H1 (cell line): ENCODE measurements at regions not wholly inside any gene's neighbourhood (a gene's known extent, or its start where the extent isn't known, plus 50 kb on each side); places are given as distances from the start of the nearest gene placed in this dataset.

Experiments
- CTCF ChIA-PET: fragments of 300-600 bp; sonication (Branson Sonifier 250); formaldehyde crosslinking; loops from one replicate; lab custom pipeline; 2021; ENCODE audit not compliant: partially characterized antibody; lab: Charles Lee
- POLR2A ChIA-PET: fragments of 300-600 bp; sonication (Branson Sonifier 250); formaldehyde crosslinking; loops from one replicate; lab custom pipeline; 2021; ENCODE audit warnings: inconsistent platforms; ENCODE audit not compliant: partially characterized antibody; lab: Charles Lee
- DNase-seq, 2 experiments: peaks; one replicate each; pipeline versions ENCODE4 v3.0.0 to v3.0.0-alpha.2; 2010 to 2022; ENCODE audit warnings: low spot score in 2 of 2, low read depth in 1 of 2, mixed read lengths in 1 of 2
- FAIRE-seq: peaks from 2 replicates; lab custom pipeline; 2011; peaks lifted over from hg19 to GRCh38; lab: Jason Lieb, UNC
- H2AFZ ChIP-seq: 2 replicates; pipeline ENCODE4 v1.8.1; 2012; ENCODE audit warnings: low read length, inconsistent platforms
- H2AK5ac ChIP-seq: 2 replicates; pipeline ENCODE4 v1.6.1; 2013; ENCODE audit warnings: low read depth, low read length
- H2BK120ac ChIP-seq: replicated peaks from 2 replicates; pipeline ENCODE3; 2013; ENCODE audit warnings: low read depth, low read length, inconsistent platforms
- H2BK12ac ChIP-seq: 2 replicates; pipeline ENCODE4 v1.6.1; 2013; ENCODE audit warnings: low read depth, low read length
- H2BK15ac ChIP-seq: 2 replicates; pipeline ENCODE4 v1.6.1; 2013; ENCODE audit warnings: low read length
- H2BK20ac ChIP-seq: 2 replicates; pipeline ENCODE4 v1.6.1; 2013; ENCODE audit warnings: low read length
- H2BK5ac ChIP-seq: 2 replicates; pipeline ENCODE4 v1.6.1; 2013; ENCODE audit warnings: low read depth, low read length
- H3K14ac ChIP-seq: 2 replicates; pipeline ENCODE4 v1.6.1; 2013; ENCODE audit warnings: inconsistent platforms; ENCODE audit not compliant: insufficient read length
- H3K18ac ChIP-seq: 2 replicates; pipeline ENCODE4 v1.6.1; 2013; ENCODE audit warnings: low read length; ENCODE audit errors: extremely low read depth
- H3K23ac ChIP-seq: 2 replicates; pipeline ENCODE4 v1.6.1; 2013; ENCODE audit warnings: inconsistent platforms; ENCODE audit not compliant: insufficient read length
- H3K23me2 ChIP-seq: 2 replicates; pipeline ENCODE4 v1.6.1; 2013; ENCODE audit warnings: low read depth, low read length
- H3K27ac ChIP-seq: 2 replicates; pipeline ENCODE4 v1.6.1; 2011; ENCODE audit warnings: low read depth, low read length, inconsistent platforms
- H3K27me3 ChIP-seq, 4 experiments: replicated peaks in 1 of 4; 1 replicate in 1 of 4; 2 replicates in 3 of 4; pipeline versions ENCODE4 v1.6.1 to v1.8.1; 2011 to 2013; ENCODE audit warnings: low read length in 3 of 4, mild to moderate bottlenecking in 3 of 4, inconsistent platforms in 2 of 4, mixed read lengths in 2 of 4, moderate library complexity in 1 of 4; ENCODE audit not compliant: control insufficient read depth in 3 of 4, insufficient read depth in 3 of 4; ENCODE audit errors: extremely low read depth in 1 of 4
- H3K36me3 ChIP-seq, 4 experiments: 2 replicates each; pipeline versions ENCODE4 v1.6.1 to v1.8.1; 2011 to 2013; ENCODE audit warnings: mild to moderate bottlenecking in 4 of 4, low read length in 3 of 4, moderate library complexity in 2 of 4, control low read depth in 1 of 4, inconsistent platforms in 1 of 4; ENCODE audit not compliant: insufficient read depth in 4 of 4, control insufficient read depth in 2 of 4
- H3K4ac ChIP-seq: replicated peaks from 2 replicates; pipeline ENCODE3; 2013; ENCODE audit warnings: low read length, low read depth, mixed read lengths, inconsistent platforms; ENCODE audit not compliant: insufficient read length
- H3K4me1 ChIP-seq, 4 experiments: replicated peaks in 1 of 4; 1 replicate in 1 of 4; 2 replicates in 3 of 4; pipeline versions ENCODE4 v1.6.1 to v1.8.1; 2011 to 2013; ENCODE audit warnings: low read length in 3 of 4, inconsistent platforms in 2 of 4, mixed read lengths in 1 of 4; ENCODE audit not compliant: insufficient read depth in 4 of 4, control insufficient read depth in 3 of 4
- H3K4me2 ChIP-seq, 2 experiments: 2 replicates each; pipeline versions ENCODE4 v1.6.1 to v1.8.1; 2011 to 2013; ENCODE audit warnings: low read depth in 2 of 2, low read length in 2 of 2, control low read depth in 1 of 2, inconsistent platforms in 1 of 2, mild to moderate bottlenecking in 1 of 2; ENCODE audit not compliant: insufficient read depth in 1 of 2
- H3K4me3 ChIP-seq, 4 experiments: fragments of 200-600, 300-600 bp in 1 of 4; sonication (generic), shearing (Covaris generic), sonication (Bioruptor Twin) in 1 of 4; 2 replicates each; pipeline versions ENCODE4 v1.5.1 to v1.8.1; 2011 to 2016; ENCODE audit warnings: low read length in 4 of 4, low read depth in 3 of 4, control low read depth in 2 of 4, inconsistent platforms in 2 of 4, mild to moderate bottlenecking in 2 of 4, mixed read lengths in 1 of 4, moderate library complexity in 1 of 4; ENCODE audit not compliant: insufficient read depth in 2 of 4; ENCODE audit errors: extremely low read depth in 1 of 4
- H3K56ac ChIP-seq: replicated peaks from 2 replicates; pipeline ENCODE3; 2013; ENCODE audit warnings: low read depth, mild to moderate bottlenecking, mixed read lengths, low read length, inconsistent platforms; ENCODE audit not compliant: insufficient read length
- H3K79me1 ChIP-seq: 2 replicates; pipeline ENCODE4 v1.6.1; 2013; ENCODE audit warnings: low read depth, low read length, control low read depth
- H3K79me2 ChIP-seq, 2 experiments: 2 replicates each; pipeline versions ENCODE4 v1.6.1 to v1.8.1; 2012 to 2013; ENCODE audit warnings: low read length in 2 of 2, mild to moderate bottlenecking in 2 of 2, inconsistent platforms in 1 of 2; ENCODE audit not compliant: insufficient read depth in 2 of 2, control insufficient read depth in 1 of 2
- H3K9ac ChIP-seq, 4 experiments: replicated peaks in 1 of 4; 1 replicate in 1 of 4; 2 replicates in 3 of 4; pipeline versions ENCODE4 v1.6.1 to v1.8.1; 2011 to 2013; ENCODE audit warnings: low read depth in 3 of 4, low read length in 3 of 4, control low read depth in 2 of 4, mild to moderate bottlenecking in 2 of 4, moderate library complexity in 2 of 4, inconsistent platforms in 1 of 4; ENCODE audit errors: extremely low read depth in 1 of 4
- H3K9me3 ChIP-seq, 2 experiments: 2 replicates each; pipeline versions ENCODE4 v1.6.1 to v1.8.1; 2012 to 2013; ENCODE audit warnings: mild to moderate bottlenecking in 2 of 2, moderate library complexity in 2 of 2, control low read depth in 1 of 2, inconsistent platforms in 1 of 2, low read depth in 1 of 2, low read length in 1 of 2, mixed read lengths in 1 of 2; ENCODE audit not compliant: insufficient read depth in 2 of 2
- H4K20me1 ChIP-seq, 2 experiments: replicated peaks in 1 of 2; 2 replicates each; pipeline versions ENCODE3 to v1.8.1; 2011 to 2013; ENCODE audit warnings: inconsistent platforms in 2 of 2, low read length in 2 of 2, mild to moderate bottlenecking in 1 of 2; ENCODE audit not compliant: insufficient read depth in 2 of 2, control insufficient read depth in 1 of 2
- H4K5ac ChIP-seq: 2 replicates; pipeline ENCODE4 v1.6.1; 2013; ENCODE audit warnings: low read length, low read depth, mixed read lengths, inconsistent platforms; ENCODE audit not compliant: insufficient read length
- H4K8ac ChIP-seq: 2 replicates; pipeline ENCODE4 v1.8.0; 2013; ENCODE audit warnings: mild to moderate bottlenecking, moderate library complexity, low read length, inconsistent platforms; ENCODE audit not compliant: insufficient read depth; ENCODE audit errors: extremely low read depth
- H4K91ac ChIP-seq: replicated peaks from 2 replicates; pipeline ENCODE3; 2013; ENCODE audit warnings: low read length, mixed read lengths, inconsistent platforms; ENCODE audit not compliant: insufficient read length
- BACH1 ChIP-seq: IDR thresholded peaks from 2 replicates; pipeline ENCODE4 v1.6.1; 2012; ENCODE audit warnings: low read length, improper control_type of control experiment
- CHD2 ChIP-seq: IDR thresholded peaks from 2 replicates; pipeline ENCODE4 v1.6.1; 2012; ENCODE audit warnings: low read length, improper control_type of control experiment
- GTF2F1 ChIP-seq: IDR thresholded peaks from 2 replicates; pipeline ENCODE4 v1.6.1; 2012; ENCODE audit warnings: low read depth, low read length, improper control_type of control experiment, borderline replicate concordance
- HDAC2 ChIP-seq, 2 experiments: fragments of 300-600 bp in 1 of 2; sonication (generic) in 1 of 2; IDR thresholded peaks; 2 replicates each; pipeline ENCODE4 v1.6.1; 2011 to 2012; ENCODE audit warnings: low read depth in 2 of 2, low read length in 2 of 2, mild to moderate bottlenecking in 2 of 2, moderate library complexity in 2 of 2, borderline replicate concordance in 1 of 2, inconsistent platforms in 1 of 2
- HDAC6 ChIP-seq: IDR thresholded peaks from one replicate; pipeline ENCODE4 v1.7.1; 2012; ENCODE audit warnings: low read depth, mild to moderate bottlenecking, inconsistent platforms, low read length, moderate library complexity
- JUND ChIP-seq: IDR thresholded peaks from 2 replicates; pipeline ENCODE4 v1.6.1; 2011; ENCODE audit warnings: mild to moderate bottlenecking, improper control_type of control experiment, low read length
- KDM1A ChIP-seq: fragments of 200-600, 300-600 bp; sonication (generic); IDR thresholded peaks from 2 replicates; pipeline ENCODE4 v1.7.1; 2016; ENCODE audit warnings: mild to moderate bottlenecking, low read length, borderline replicate concordance
- MAFK ChIP-seq: IDR thresholded peaks from 2 replicates; pipeline ENCODE4 v1.6.1; 2012; ENCODE audit warnings: low read depth, mild to moderate bottlenecking, improper control_type of control experiment, low read length
- POLR2A ChIP-seq, 2 experiments: IDR thresholded peaks; 1 replicate in 1 of 2; 2 replicates in 1 of 2; pipeline ENCODE4 v1.6.1; 2011; ENCODE audit warnings: low read depth in 2 of 2, low read length in 2 of 2, mild to moderate bottlenecking in 2 of 2; ENCODE audit errors: control extremely low read depth in 1 of 2
- RBBP5 ChIP-seq: IDR thresholded peaks from 2 replicates; pipeline ENCODE4 v1.7.1; 2012; ENCODE audit warnings: low read depth, mild to moderate bottlenecking, inconsistent platforms, low read length, moderate library complexity, borderline replicate concordance
- RNF2 ChIP-seq: fragments of 200-900, 300-1000 bp; sonication (generic); IDR thresholded peaks from 2 replicates; pipeline ENCODE4 v1.7.1; 2016; ENCODE audit warnings: borderline replicate concordance, low read depth, mild to moderate bottlenecking, antibody characterized with exemption, low read length; ENCODE audit not compliant: poor library complexity, severe bottlenecking; ENCODE audit errors: missing control alignments
- SIX5 ChIP-seq: IDR thresholded peaks from 2 replicates; pipeline ENCODE4 v1.6.1; 2011; ENCODE audit warnings: mild to moderate bottlenecking, low read depth, low read length
- SRF ChIP-seq: IDR thresholded peaks from 2 replicates; pipeline ENCODE4 v1.6.1; 2011; ENCODE audit warnings: mild to moderate bottlenecking, low read depth, low read length, moderate library complexity
- TAF1 ChIP-seq: IDR thresholded peaks from 2 replicates; pipeline ENCODE4 v1.6.1; 2011; ENCODE audit warnings: mild to moderate bottlenecking, low read depth, low read length
- WGBS, 2 experiments: shearing (Covaris generic) in 1 of 2; methylation state at CpG; one replicate each; pipeline versions ENCODE4 v1.1.6 to v1.1.7; 2013 to 2015; ENCODE audit warnings: low lambda C conversion rate in 2 of 2, mixed read lengths in 2 of 2, inconsistent platforms in 1 of 2, low coverage in 1 of 2, missing lambda C conversion rate in 1 of 2; ENCODE audit not compliant: insufficient replicate concordance in 2 of 2, insufficient coverage in 1 of 2, insufficient read length in 1 of 2; ENCODE audit errors: extremely low coverage in 1 of 2, missing lambda C conversion rate in 1 of 2; 5-methylcytosine and 5-hydroxymethylcytosine counted together
- TF ChIP-seq, protein P1 (sequence below): IDR thresholded peaks from 2 replicates; pipeline ENCODE4 v1.6.1; 2012; ENCODE audit warnings: inconsistent platforms

DNA sequence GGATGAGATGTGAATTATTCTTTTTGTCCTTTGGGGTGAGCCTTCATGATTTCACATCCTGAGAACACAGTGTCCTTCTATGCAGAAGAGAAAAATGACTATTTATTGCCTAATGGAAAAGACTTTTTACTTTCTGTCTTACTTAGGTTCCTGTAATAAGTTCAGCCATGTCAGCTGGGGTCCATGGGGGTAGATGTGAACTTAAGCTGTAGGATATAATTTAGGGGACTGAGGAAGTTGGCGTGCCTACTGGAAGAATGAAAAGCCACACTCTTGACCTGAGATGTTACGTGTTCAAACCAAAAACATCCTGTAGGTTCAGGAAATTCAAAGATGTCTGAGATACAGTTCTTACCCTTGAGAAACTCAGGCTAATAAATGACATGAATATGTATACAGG lies 660.5 kb downstream of the TOX3 start:
- WGBS, 2 experiments, result 88% methylated on average over 2 of the region's 2 CpGs; no CpG with 5 or more reads in 1 of the 2 experiments
- no peaks in the 10 kb centered on the region for H3K23me2 ChIP-seq
- no peaks in the 10 kb centered on the region for H3K79me1 ChIP-seq
- H3K18ac ChIP-seq, result no peak overlapping the region
- H2BK5ac ChIP-seq, result no peak overlapping the region
- no peak overlapping the region for H3K56ac ChIP-seq
- H2BK15ac ChIP-seq, result no peak overlapping the region
- H2AK5ac ChIP-seq, result no peak overlapping the region
- H3K4me3 ChIP-seq, result no peak overlapping the region
- H3K14ac ChIP-seq, result no peak overlapping the region
- no peak overlapping the region for H2BK20ac ChIP-seq
- no peaks in the 10 kb centered on the region for H3K79me2 ChIP-seq
- TF ChIP-seq TAF1, result no peak
- no peak for TF ChIP-seq BACH1
- TF ChIP-seq JUND, result no peak
- no peak for TF ChIP-seq RNF2
- TF ChIP-seq KDM1A, result no peak
- no peak for TF ChIP-seq MAFK
- TF ChIP-seq, protein P1, sequence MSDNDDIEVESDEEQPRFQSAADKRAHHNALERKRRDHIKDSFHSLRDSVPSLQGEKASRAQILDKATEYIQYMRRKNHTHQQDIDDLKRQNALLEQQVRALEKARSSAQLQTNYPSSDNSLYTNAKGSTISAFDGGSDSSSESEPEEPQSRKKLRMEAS, result no peak
- TF ChIP-seq POLR2A (IDR thresholded peaks at IDR 0.05; ENCODE audit: control extremely low read depth in 1 of 2, low read depth in 2 of 2, low read length in 2 of 2), result no peak
- TF ChIP-seq RBBP5, result no peak
- no peak for TF ChIP-seq HDAC6
- no peak for TF ChIP-seq GTF2F1
- TF ChIP-seq HDAC2 (IDR thresholded peaks at IDR 0.05; ENCODE audit: borderline replicate concordance in 1 of 2, low read depth in 2 of 2, low read length in 2 of 2), result no peak
- TF ChIP-seq SRF, result no peak
- no peak for TF ChIP-seq SIX5
- no peak for TF ChIP-seq CHD2
- H3K27me3 ChIP-seq, result no peaks in the 10 kb centered on the region
- DNase-seq (no peak), FAIRE-seq (no peak)
- H3K4me2 ChIP-seq, result no peak overlapping the region
- no peak overlapping the region for H4K91ac ChIP-seq
- H3K23ac ChIP-seq, result no peak overlapping the region
- H4K5ac ChIP-seq, result no peak overlapping the region
- H4K20me1 ChIP-seq, result no peaks in the 10 kb centered on the region
- H2AFZ ChIP-seq, result no peak overlapping the region
- H3K9me3 ChIP-seq, result no peaks in the 10 kb centered on the region
- H2BK120ac ChIP-seq, result no peak overlapping the region
- H3K9ac ChIP-seq, result no peak overlapping the region
- H2BK12ac ChIP-seq, result no peak overlapping the region
- no peak overlapping the region for H3K27ac ChIP-seq
- H3K4ac ChIP-seq, result no peak overlapping the region
- ChIA-PET POLR2A (interaction anchor here (0.6 kb wide), 1 partner anchor 70 kb away, joined by 3 read pairs; no protein-coding TSS in a partner anchor), CTCF (no interaction called here)
- H3K4me1 ChIP-seq, result no peaks in the 10 kb centered on the region
- H4K8ac ChIP-seq, result no peak overlapping the region
- H3K36me3 ChIP-seq, result no peaks in the 10 kb centered on the region
